ENCODE measurements at regions not wholly inside any gene's neighbourhood (a gene's known extent, or its start where the extent isn't known, plus 50 kb on each side); places are given as distances from the start of the nearest gene placed in this dataset.

GRCh38 chr15:69777356-69777755 is 320.4 kb downstream of the TLE3 start:
- no peak for TF ChIP-seq POLR2A (IDR thresholded peaks at IDR 0.05; ENCODE audit: low read length)
- no peak for TF ChIP-seq GATA1 (IDR thresholded peaks at IDR 0.05; ENCODE audit: low read depth, low read length)
